IMR-90 (cell line): ENCODE measurements at regions not wholly inside any gene's neighbourhood (a gene's known extent, or its start where the extent isn't known, plus 50 kb on each side); places are given as distances from the start of the nearest gene placed in this dataset.

Experiments
- ATAC-seq: fragments of 200-7000 bp; cut with Tn5 transposase; 2 replicates; pipeline ENCODE4 v1.9.1; 2020; ENCODE audit warnings: low read depth, mild to moderate bottlenecking, moderate library complexity
- BruUV-seq: library from RNA; stranded (reverse); fragments of 400-500 nt; replicated peaks from 2 replicates; lab custom pipeline; 2021; lab: Mats Ljungman, UMichigan
- CTCF ChIA-PET: fragments of 300-600 bp; formaldehyde crosslinking; extraction: SDS; loops from one replicate; lab custom pipeline; 2021; ENCODE audit warnings: antibody characterized with exemption; lab: Yijun Ruan, JAX
- POLR2A ChIA-PET: fragments of 300-600 bp; sonication (Branson Sonifier 250); formaldehyde crosslinking; loops from one replicate; lab custom pipeline; 2022; ENCODE audit warnings: antibody characterized with exemption; ENCODE audit not compliant: unreplicated experiment; lab: Charles Lee
- DNase-seq: peaks from one replicate; pipeline ENCODE4 v3.0.0; 2013
- H2AFZ ChIP-seq: replicated peaks from 2 replicates; pipeline ENCODE3; 2013; ENCODE audit warnings: low read length, mild to moderate bottlenecking; ENCODE audit not compliant: poor library complexity
- H2AK5ac ChIP-seq: 2 replicates; pipeline ENCODE4 v1.6.1; 2013; ENCODE audit warnings: low read depth, low read length, inconsistent platforms
- H2AK9ac ChIP-seq: replicated peaks from 2 replicates; pipeline ENCODE3; 2013; ENCODE audit warnings: mild to moderate bottlenecking, low read depth, low read length, moderate library complexity; ENCODE audit not compliant: poor library complexity
- H2BK120ac ChIP-seq: 2 replicates; pipeline ENCODE4 v1.6.1; 2013; ENCODE audit warnings: low read depth, low read length, inconsistent platforms
- H2BK15ac ChIP-seq: 3 replicates; pipeline ENCODE4 v1.6.1; 2013; ENCODE audit warnings: low read depth, low read length, inconsistent platforms
- H2BK20ac ChIP-seq: 2 replicates; pipeline ENCODE4 v1.6.1; 2013; ENCODE audit warnings: low read depth, mild to moderate bottlenecking, inconsistent platforms, low read length, moderate library complexity
- H2BK5ac ChIP-seq: 2 replicates; pipeline ENCODE4 v1.6.1; 2013; ENCODE audit warnings: mild to moderate bottlenecking, low read depth, low read length, inconsistent platforms; ENCODE audit not compliant: poor library complexity, severe bottlenecking
- H3K14ac ChIP-seq: replicated peaks from 2 replicates; pipeline ENCODE4 v1.6.1; 2013; ENCODE audit warnings: low read depth, low read length, inconsistent platforms
- H3K18ac ChIP-seq: 2 replicates; pipeline ENCODE4 v1.6.1; 2013; ENCODE audit warnings: low read depth, low read length, control low read depth
- H3K23ac ChIP-seq: 2 replicates; pipeline ENCODE4 v1.6.1; 2013; ENCODE audit warnings: low read depth, low read length, inconsistent platforms
- H3K27ac ChIP-seq: 2 replicates; pipeline ENCODE4 v1.5.1; 2013; ENCODE audit warnings: mild to moderate bottlenecking, control low read depth, low read length; ENCODE audit not compliant: insufficient read depth
- H3K27me3 ChIP-seq: 2 replicates; pipeline ENCODE4 v1.6.1; 2013; ENCODE audit warnings: low read length; ENCODE audit not compliant: control insufficient read depth, insufficient read depth
- H3K36me3 ChIP-seq: 2 replicates; pipeline ENCODE4 v1.6.1; 2013; ENCODE audit warnings: low read length, mixed read lengths; ENCODE audit not compliant: control insufficient read depth, insufficient read depth
- H3K4ac ChIP-seq: 2 replicates; pipeline ENCODE4 v1.6.1; 2013; ENCODE audit warnings: low read depth, low read length, inconsistent platforms
- H3K4me1 ChIP-seq: 2 replicates; pipeline ENCODE4 v1.6.1; 2013; ENCODE audit warnings: low read length, mixed read lengths; ENCODE audit not compliant: control insufficient read depth, insufficient read depth
- H3K4me2 ChIP-seq: 2 replicates; pipeline ENCODE4 v1.6.1; 2013; ENCODE audit warnings: low read depth, mild to moderate bottlenecking, control low read depth, low read length, moderate library complexity
- H3K4me3 ChIP-seq: 2 replicates; pipeline ENCODE4 v1.5.1; 2013; ENCODE audit warnings: low read depth, mild to moderate bottlenecking, control low read depth, low read length, moderate library complexity; ENCODE audit not compliant: insufficient read depth
- H3K56ac ChIP-seq: 2 replicates; pipeline ENCODE4 v1.6.1; 2013; ENCODE audit warnings: low read length, inconsistent platforms; ENCODE audit not compliant: insufficient read depth; ENCODE audit errors: extremely low read depth
- H3K79me1 ChIP-seq, 2 experiments: 2 replicates each; pipeline ENCODE4 v1.6.1; 2013; ENCODE audit warnings: low read length in 2 of 2, inconsistent platforms in 1 of 2, low read depth in 1 of 2
- H3K9ac ChIP-seq: 2 replicates; pipeline ENCODE4 v1.6.1; 2013; ENCODE audit warnings: low read depth, low read length, control low read depth
- H3K9me1 ChIP-seq: 2 replicates; pipeline ENCODE4 v1.6.1; 2013; ENCODE audit warnings: low read length, inconsistent platforms; ENCODE audit not compliant: insufficient read depth
- H3K9me3 ChIP-seq: 2 replicates; pipeline ENCODE4 v1.6.1; 2013; ENCODE audit warnings: low read length; ENCODE audit not compliant: control insufficient read depth, insufficient read depth
- H4K20me1 ChIP-seq: 2 replicates; pipeline ENCODE4 v1.6.1; 2013; ENCODE audit warnings: low read length, inconsistent platforms; ENCODE audit not compliant: insufficient read depth
- H4K5ac ChIP-seq: 2 replicates; pipeline ENCODE4 v1.6.1; 2013; ENCODE audit warnings: mild to moderate bottlenecking, low read depth, low read length, control low read depth
- H4K8ac ChIP-seq, 2 experiments: 2 replicates each; pipeline ENCODE4 v1.6.1; 2013; ENCODE audit warnings: low read depth in 2 of 2, low read length in 2 of 2, control low read depth in 1 of 2, inconsistent platforms in 1 of 2
- H4K91ac ChIP-seq: 2 replicates; pipeline ENCODE4 v1.6.1; 2013; ENCODE audit warnings: low read depth, low read length, inconsistent platforms; ENCODE audit not compliant: insufficient read depth
- CHD1 ChIP-seq: IDR thresholded peaks from 2 replicates; pipeline ENCODE4 v1.6.1; 2012; ENCODE audit warnings: low read depth, low read length, improper control_type of control experiment
- CTCF ChIP-seq: conservative IDR thresholded peaks from 2 replicates; pipeline ENCODE4 v1.5.1; 2012; ENCODE audit warnings: mild to moderate bottlenecking, low read depth, low read length, improper control_type of control experiment
- ELK1 ChIP-seq: fragments of 150-350 bp; IDR thresholded peaks from 2 replicates; pipeline ENCODE4 v1.6.1; 2016; ENCODE audit warnings: low read depth, mild to moderate bottlenecking, low read length, moderate library complexity, borderline replicate concordance
- FOS ChIP-seq: fragments of 150-350 bp; IDR thresholded peaks from 2 replicates; pipeline ENCODE4 v1.6.1; 2016; ENCODE audit warnings: low read depth, low read length
- MAZ ChIP-seq: IDR thresholded peaks from 2 replicates; pipeline ENCODE4 v1.6.1; 2012; ENCODE audit warnings: low read depth, mild to moderate bottlenecking, low read length, improper control_type of control experiment, moderate library complexity, borderline replicate concordance
- MXI1 ChIP-seq: IDR thresholded peaks from 2 replicates; pipeline ENCODE4 v1.6.1; 2012; ENCODE audit warnings: low read depth, mild to moderate bottlenecking, low read length, moderate library complexity, borderline replicate concordance
- RCOR1 ChIP-seq: IDR thresholded peaks from 2 replicates; pipeline ENCODE4 v1.6.1; 2012; ENCODE audit warnings: mild to moderate bottlenecking, low read length, improper control_type of control experiment; ENCODE audit not compliant: insufficient replicate concordance
- RFX5 ChIP-seq: IDR thresholded peaks from 2 replicates; pipeline ENCODE4 v1.8.0; 2012; ENCODE audit warnings: low read depth, mild to moderate bottlenecking, low read length, moderate library complexity
- WGBS, 2 experiments: methylation state at CpG; one replicate each; pipeline versions ENCODE4 v1.1.5 to v1.1.7; 2013; ENCODE audit warnings: missing lambda C conversion rate in 2 of 2; ENCODE audit not compliant: insufficient read length in 1 of 2; ENCODE audit errors: extremely low coverage in 2 of 2; 5-methylcytosine and 5-hydroxymethylcytosine counted together
- dilution Hi-C: fragments of 300-500 bp; cut with HindIII; formaldehyde crosslinking; loops from one replicate; pipeline ENCODE4 v1.14.3; 2018; ENCODE audit warnings: low sequenced_read_pairs; ENCODE audit not compliant: unreplicated experiment
- in situ Hi-C: fragments of 300-500 bp; cut with MboI; formaldehyde crosslinking; loops from 3 replicates; pipeline ENCODE4 v1.14.3; 2019; ENCODE audit warnings: low sequenced_read_pairs, inconsistent platforms, mixed read lengths
- intact Hi-C: fragments of 100-400 bp; cut with micrococcal nuclease; formaldehyde crosslinking; loops from 2 replicates; pipeline ENCODE4 v1.10.0; 2022

GRCh38 chr6:92117800-92118199 is 1301.6 kb downstream of the EPHA7 start:
- no peaks in the 10 kb centered on the region for H3K36me3 ChIP-seq
- H3K56ac ChIP-seq = no peak overlapping the region
- in situ Hi-C loops = no loop called here
- H3K9me3 ChIP-seq = no peaks in the 10 kb centered on the region
- H3K4me1 ChIP-seq = no peaks in the 10 kb centered on the region
- no peaks in the 10 kb centered on the region for H3K27me3 ChIP-seq
- ATAC-seq (no peak), DNase-seq (no peak)
- H3K4me2 ChIP-seq = no peak overlapping the region
- no peak overlapping the region for H4K8ac ChIP-seq
- H2BK15ac ChIP-seq = no peak overlapping the region
- POLR2A ChIA-PET = no interaction called here
- no peak overlapping the region for H3K14ac ChIP-seq
- H2BK20ac ChIP-seq = no peak overlapping the region
- H4K5ac ChIP-seq = no peak overlapping the region
- no peak overlapping the region for H3K18ac ChIP-seq
- no peak for TF ChIP-seq FOS
- no peak for TF ChIP-seq MAZ
- TF ChIP-seq CHD1 = no peak
- TF ChIP-seq MXI1 = no peak
- no peak for TF ChIP-seq ELK1
- TF ChIP-seq RFX5 = no peak
- no peak for TF ChIP-seq CTCF
- no peak for TF ChIP-seq RCOR1
- CTCF ChIA-PET = no interaction called here
- intact Hi-C loops = no loop called here
- no peak overlapping the region for H2BK120ac ChIP-seq
- H3K4ac ChIP-seq = no peak overlapping the region
- no peaks in the 10 kb centered on the region for H3K9me1 ChIP-seq
- WGBS, 2 experiments = no CpG with 5 or more reads among the region's 1 CpG
- no peak overlapping the region for H4K91ac ChIP-seq
- dilution Hi-C loops = no loop called here
- no peak overlapping the region for H2AK5ac ChIP-seq
- no peak overlapping the region for H3K4me3 ChIP-seq
- no peak overlapping the region for H2AFZ ChIP-seq
- no peak overlapping the region for H3K23ac ChIP-seq
- no peak overlapping the region for H3K9ac ChIP-seq
- H2AK9ac ChIP-seq = no peak overlapping the region
- no peak overlapping the region for H2BK5ac ChIP-seq
- no TSS peak for BruUV-seq
- no peaks in the 10 kb centered on the region for H4K20me1 ChIP-seq
- no peaks in the 10 kb centered on the region for H3K79me1 ChIP-seq
- H3K27ac ChIP-seq = no peak overlapping the region
